Activated CD4-positive, CD25-positive, alpha-beta regulatory T cell treated with anti-CD3 and anti-CD28 coated beads, Interleukin-2, amount 50 U/mL, for 16 hours (primary cell): ENCODE measurements at regions not wholly inside any gene's neighbourhood (a gene's known extent, or its start where the extent isn't known, plus 50 kb on each side); places are given as distances from the start of the nearest gene placed in this dataset.
"Not testable (repeated sequence)": the region's sequence is repeated elsewhere in the genome, so short reads cannot be mapped to it uniquely, and the experiment has no call there.

ENCODE experiments used
- DNase-seq: peaks from one replicate; pipeline ENCODE4 v3.0.0-alpha.2; 2020; ENCODE audit warnings: low read depth, low spot score

DNA sequence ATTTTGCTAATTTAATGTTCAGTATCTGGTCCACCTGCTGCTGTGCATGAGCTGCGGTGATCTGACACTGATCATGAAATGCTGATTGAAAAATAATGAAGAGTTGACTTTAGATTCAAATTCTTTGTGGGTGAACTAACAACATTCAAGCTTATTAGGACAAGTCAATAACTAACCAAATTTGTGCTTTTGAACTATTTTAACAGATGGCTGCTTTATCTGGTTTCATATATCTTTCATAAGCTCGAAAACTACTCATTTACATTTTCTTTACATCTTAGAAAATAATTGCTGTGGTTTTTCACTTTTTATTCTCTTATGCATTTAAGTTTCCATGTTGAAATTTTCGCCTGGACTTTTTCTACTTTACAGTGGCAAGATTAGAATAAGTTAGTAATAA, 274.8 kb upstream of the CCNG1 start:
- DNase-seq, result no peak

DNA sequence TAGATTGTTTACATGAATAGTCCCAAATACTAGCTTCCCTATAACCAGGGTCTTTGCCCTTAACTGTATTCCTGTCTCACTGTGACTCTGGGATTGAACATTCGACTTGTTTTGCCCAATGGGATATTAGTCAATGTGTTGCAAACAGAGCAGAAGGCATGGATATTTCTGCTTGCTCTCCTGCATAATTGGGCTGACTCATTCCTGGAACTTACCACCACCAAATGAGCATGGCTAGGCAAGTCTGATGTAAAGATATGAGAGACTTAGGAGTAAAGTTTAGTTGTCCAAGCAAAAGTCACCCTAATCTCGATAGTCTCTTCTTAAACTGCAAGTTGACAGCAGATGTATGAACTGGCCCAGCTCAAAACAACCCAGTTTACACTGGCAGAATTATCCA, 273.5 kb upstream of the CCNG1 start:
- DNase-seq, result no peak

GRCh38 chr5:163165277-163165676, 272.1 kb upstream of the CCNG1 start:
- DNase-seq, result no peak

GRCh38 chr5:163170161-163170560, 267.2 kb upstream of the CCNG1 start:
- not testable (repeated sequence) for DNase-seq

- no peak for DNase-seq
Observed at GRCh38 chr5:163172540-163173338, 264.7 kb upstream of the CCNG1 start.

GRCh38 chr5:163177971-163178370, 259.4 kb upstream of the CCNG1 start:
- DNase-seq, result no peak

GRCh38 chr5:163185315-163185714, 252.1 kb upstream of the CCNG1 start:
- no peak for DNase-seq

DNA sequence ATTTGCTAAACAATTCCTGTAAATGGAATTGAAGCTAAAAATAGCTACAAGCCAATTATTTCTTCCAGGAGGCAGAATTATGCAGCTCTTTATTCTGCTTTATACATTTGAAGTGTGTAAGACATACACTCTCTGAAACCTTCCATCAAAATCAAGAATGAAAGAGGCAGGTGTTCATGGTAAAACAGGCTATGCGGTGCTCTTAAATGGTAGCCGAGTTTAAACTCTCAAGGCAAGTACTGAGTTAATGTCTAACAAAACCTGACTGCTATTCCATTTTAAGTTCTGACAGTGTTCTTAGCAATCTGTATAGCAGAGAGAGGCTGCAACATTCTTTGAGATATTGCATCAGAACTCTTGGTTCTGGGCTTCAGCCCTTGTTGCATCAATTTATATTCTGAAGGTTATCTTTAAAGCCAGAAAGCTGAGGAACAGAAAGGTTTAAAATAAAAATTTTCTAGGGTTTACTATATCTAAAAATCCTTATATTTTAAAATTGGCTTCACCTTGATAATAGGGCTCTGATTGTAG, 248.3 kb upstream of the CCNG1 start:
- DNase-seq, result no peak

DNA sequence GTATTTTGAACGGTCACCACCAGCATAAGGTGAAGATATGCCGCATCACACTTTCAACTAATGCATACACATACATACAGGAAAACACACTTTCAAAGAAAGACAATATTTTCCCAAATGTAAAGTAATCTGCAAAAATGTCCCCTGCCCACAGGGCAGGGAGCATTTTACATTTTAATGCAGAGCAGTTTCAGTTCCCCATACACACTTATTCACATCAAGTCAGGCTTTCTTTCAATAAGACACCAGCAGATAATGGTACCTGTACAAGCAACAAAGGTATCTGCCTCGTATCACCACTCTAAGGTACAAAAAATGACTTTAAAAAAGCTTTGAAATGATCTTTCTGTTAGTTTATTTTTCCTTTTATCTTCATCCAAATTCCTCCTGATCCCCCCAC, 247.1 kb upstream of the CCNG1 start:
- DNase-seq, result no peak

GRCh38 chr5:163190784-163191183, 246.6 kb upstream of the CCNG1 start:
- DNase-seq, result no peak

- no peak for DNase-seq
Observed at GRCh38 chr5:163193886-163194285, 243.5 kb upstream of the CCNG1 start.

DNA sequence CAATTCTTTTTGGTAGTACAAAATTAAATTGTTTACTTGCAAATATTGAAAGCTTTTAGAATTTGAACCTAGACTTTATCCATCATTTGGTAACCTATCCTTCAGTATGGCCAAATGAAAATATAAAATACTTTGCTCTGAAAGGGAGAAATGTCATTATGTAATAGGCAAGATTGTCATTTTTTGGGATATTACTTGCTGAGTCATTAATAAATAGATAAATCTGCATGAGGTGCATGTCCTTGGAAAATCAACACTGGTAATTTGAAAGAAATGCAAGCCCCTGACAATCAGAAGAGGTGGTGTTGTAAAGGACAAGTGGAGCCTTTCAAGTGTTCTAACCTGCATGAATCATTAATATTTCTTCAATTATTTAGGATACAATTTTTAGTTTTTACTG, 231.8 kb upstream of the CCNG1 start:
- no peak for DNase-seq

- no peak for DNase-seq
Observed at GRCh38 chr5:163221581-163221980, 215.8 kb upstream of the CCNG1 start.

- no peak for DNase-seq
Observed at GRCh38 chr5:163222982-163223381, 214.4 kb upstream of the CCNG1 start.

GRCh38 chr5:163244445-163244987, 192.9 kb upstream of the CCNG1 start:
- DNase-seq, result no peak

GRCh38 chr5:163245584-163245983, 191.8 kb upstream of the CCNG1 start:
- no peak for DNase-seq

DNA sequence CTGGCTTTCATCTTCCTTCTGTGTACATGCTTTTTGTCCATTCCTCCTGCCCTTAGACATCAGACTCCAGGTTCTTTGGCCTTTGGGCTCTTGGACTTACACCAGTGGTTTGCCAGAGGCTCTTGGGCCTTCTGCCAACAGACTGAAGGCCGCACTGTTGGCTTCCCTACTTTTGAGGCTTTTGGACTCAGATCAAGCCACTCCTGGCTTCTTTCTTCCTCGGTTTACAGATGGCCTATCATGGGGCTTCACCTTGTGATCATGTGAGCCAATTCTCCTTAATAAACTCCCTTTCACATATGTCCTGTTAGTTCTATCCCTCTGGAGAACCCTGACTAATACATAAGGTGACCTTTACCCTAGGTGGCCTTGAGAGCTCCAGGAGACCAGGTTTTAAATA, 189.1 kb upstream of the CCNG1 start:
- DNase-seq, result no peak

- no peak for DNase-seq
Observed at GRCh38 chr5:163248871-163249270, 188.5 kb upstream of the CCNG1 start.

GRCh38 chr5:163252950-163253349, 184.4 kb upstream of the CCNG1 start:
- no peak for DNase-seq

DNA sequence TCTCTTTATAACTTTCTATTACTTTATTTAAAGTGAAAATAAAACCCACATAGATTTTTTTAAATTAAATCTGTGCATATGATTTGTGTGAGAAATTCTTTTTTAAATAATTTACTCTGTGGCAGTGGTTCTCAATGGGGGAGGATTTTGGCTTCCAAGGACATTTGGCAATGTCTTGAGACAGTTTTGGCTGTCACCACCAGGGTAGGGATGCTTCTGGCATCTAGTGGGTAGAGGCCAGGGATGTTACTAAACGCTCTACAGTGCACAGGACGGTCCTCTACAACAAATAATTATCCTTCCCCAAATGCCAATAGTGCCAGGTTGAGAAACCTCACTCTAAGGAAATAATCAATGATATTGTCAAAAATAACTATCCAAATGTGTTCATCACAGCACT, 177.9 kb upstream of the CCNG1 start:
- no peak for DNase-seq

DNA sequence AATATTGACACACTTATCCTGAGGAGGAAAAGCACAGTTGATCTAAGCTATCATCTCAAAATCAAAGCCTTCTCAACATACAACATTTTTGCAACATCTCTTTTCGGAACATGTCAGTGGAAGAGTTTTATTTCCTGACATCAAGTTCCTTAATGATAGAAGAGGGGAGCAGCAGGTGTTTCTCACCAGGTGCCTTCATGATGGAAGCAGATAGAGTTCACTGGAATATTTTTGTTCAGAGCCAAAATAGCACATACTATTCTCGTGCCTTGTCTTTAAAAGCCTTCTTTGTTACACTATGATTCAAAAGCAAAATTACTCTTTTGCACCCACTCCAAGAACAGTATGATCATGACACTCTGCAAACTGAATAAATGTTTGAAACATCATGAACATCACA, 176.9 kb upstream of the CCNG1 start:
- DNase-seq, result no peak

GRCh38 chr5:163260961-163261360, 176.4 kb upstream of the CCNG1 start:
- DNase-seq, result no peak

- no peak for DNase-seq
Observed at GRCh38 chr5:163261647-163262269, 175.6 kb upstream of the CCNG1 start.
